GM21723 (cell line): ENCODE measurements at regions not wholly inside any gene's neighbourhood (a gene's known extent, or its start where the extent isn't known, plus 50 kb on each side); places are given as distances from the start of the nearest gene placed in this dataset.

Source experiments
- ATAC-seq: cut with Tn5 transposase; IDR thresholded peaks from one replicate; pipeline ENCODE4 v1.9.1; 2021; ENCODE audit warnings: mild to moderate bottlenecking, moderate library complexity; ENCODE audit not compliant: unreplicated experiment

DNA sequence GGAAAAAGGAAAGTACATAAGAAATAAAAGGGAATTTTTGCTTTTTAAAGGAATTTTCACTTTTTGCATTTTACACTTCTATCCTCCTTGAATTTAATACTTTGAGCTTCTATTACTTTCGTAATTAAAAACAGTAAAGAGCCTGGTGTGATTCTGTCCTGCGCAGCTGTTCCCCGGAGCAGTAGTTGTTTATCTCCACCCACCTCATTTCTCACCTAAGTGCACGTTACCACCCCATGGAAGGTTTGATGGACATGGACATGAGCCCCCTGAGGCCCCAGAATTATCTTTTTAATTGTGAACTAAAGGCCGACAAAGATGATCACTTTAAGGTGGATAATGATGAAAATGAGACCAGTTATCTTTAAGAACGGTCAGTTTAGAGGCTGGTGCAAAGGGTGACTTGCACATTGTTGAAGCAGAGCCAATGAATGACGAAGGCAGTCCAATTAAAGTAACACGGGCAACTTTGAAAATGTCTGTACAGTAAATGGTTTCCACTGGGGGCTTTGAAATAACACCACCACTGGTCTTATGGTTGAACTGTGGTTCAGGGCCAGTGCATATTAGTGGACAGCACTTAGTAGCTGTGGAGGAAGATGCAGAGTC is 52.1 kb upstream of the TEX13D start:
- ATAC-seq: no peak

DNA sequence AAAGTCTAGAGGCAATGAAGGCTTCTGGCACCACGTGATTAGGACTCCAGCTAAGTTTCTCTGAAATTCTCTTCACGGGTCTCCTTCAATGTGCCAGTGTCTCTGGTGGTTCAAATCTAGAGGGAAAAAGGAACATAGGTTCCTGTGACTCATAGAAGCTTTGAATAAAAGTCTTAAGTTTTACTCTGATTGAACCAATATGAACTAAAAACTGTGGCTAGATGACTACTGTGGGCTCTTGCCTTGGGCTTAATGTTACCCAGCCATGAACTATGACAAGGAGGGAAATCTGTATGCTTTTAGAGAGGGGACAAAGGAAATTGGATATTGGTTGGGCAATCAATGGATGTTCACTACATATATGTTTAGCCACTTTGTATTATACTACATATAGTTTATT is 49.9 kb upstream of the TEX13D start:
- no peak for ATAC-seq
